Activated CD8-positive, alpha-beta memory T cell treated with anti-CD3 and anti-CD28 coated beads, Interleukin-2, amount 50 U/mL, for 4 hours (primary cell): ENCODE measurements at regions not wholly inside any gene's neighbourhood (a gene's known extent, or its start where the extent isn't known, plus 50 kb on each side); places are given as distances from the start of the nearest gene placed in this dataset.

Experiments used
- DNase-seq: peaks from one replicate; pipeline ENCODE4 v3.0.0-alpha.2; 2020

GRCh38 chr14:95442016-95442632 is 74.3 kb downstream of the SYNE3 start:
- DNase-seq, result no peak

- DNase-seq, result no peak
These were observed 75.5 kb downstream of the SYNE3 start for GRCh38 chr14:95440951-95441350.

- no peak for DNase-seq
These were observed 76.0 kb downstream of the SYNE3 start for GRCh38 chr14:95440496-95440895.

DNA sequence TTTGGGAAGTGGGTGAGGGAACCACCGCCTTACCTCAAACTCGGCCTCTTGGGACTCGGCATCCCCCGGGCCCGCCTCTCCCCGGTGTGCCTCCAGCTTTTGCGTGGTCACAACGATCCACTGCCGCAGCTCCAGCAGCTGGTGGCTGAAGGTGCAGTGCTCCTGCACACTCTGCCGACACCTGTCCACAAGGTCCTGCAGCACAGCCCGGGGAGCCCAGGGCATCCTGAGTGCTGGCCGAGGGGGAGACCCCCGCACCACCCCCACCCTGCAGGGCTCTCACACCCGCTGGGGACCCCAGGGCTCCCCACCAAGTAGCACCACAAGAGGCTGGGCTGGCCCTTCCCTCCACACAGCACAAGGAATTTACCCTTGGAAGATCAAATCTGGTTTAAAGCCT is 76.6 kb downstream of the SYNE3 start:
- DNase-seq, result no peak

DNA sequence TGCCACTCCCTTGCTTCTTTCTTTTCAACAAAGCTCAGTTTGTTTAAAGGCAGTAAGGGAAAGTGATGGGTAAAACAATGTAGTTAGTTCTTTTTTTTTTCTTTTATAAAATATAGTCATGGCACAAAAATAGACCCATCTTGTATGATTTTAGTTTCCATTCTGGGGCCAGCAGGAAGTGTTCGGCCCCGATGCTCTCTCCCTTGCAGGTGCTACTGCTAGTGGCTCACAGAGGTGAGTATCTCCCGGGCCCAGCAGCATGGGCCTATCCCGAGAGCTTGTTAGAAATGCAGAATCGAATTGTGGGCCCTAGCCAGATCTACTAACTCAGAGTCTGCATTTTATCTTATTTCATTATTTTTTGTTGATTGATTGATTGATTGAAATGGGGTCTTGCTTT is 78.7 kb downstream of the SYNE3 start:
- no peak for DNase-seq

- DNase-seq, result no peak
These were observed 80.1 kb downstream of the SYNE3 start for GRCh38 chr14:95436354-95436753.

DNA sequence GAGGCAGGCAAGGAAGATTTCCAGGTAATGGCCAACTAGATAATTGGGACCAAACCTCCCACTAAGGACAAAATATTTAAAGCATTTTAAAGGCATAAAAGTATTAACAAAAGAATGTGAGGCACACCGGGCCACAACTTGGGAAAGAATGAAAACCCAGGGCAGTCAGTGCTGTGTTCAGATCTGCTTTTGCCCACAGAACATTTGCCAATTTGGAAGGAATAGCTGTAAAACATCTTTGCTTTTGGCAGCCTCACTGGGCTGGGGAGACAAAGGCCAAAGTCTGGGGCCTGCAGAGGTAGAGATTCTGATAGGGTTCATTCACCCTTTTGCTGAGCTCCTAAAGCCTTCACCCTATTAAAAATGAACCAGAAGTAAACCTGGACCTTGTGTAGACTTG is 82.3 kb downstream of the SYNE3 start:
- DNase-seq, result no peak

GRCh38 chr14:95433094-95433478 is 83.4 kb downstream of the SYNE3 start:
- no peak for DNase-seq

DNA sequence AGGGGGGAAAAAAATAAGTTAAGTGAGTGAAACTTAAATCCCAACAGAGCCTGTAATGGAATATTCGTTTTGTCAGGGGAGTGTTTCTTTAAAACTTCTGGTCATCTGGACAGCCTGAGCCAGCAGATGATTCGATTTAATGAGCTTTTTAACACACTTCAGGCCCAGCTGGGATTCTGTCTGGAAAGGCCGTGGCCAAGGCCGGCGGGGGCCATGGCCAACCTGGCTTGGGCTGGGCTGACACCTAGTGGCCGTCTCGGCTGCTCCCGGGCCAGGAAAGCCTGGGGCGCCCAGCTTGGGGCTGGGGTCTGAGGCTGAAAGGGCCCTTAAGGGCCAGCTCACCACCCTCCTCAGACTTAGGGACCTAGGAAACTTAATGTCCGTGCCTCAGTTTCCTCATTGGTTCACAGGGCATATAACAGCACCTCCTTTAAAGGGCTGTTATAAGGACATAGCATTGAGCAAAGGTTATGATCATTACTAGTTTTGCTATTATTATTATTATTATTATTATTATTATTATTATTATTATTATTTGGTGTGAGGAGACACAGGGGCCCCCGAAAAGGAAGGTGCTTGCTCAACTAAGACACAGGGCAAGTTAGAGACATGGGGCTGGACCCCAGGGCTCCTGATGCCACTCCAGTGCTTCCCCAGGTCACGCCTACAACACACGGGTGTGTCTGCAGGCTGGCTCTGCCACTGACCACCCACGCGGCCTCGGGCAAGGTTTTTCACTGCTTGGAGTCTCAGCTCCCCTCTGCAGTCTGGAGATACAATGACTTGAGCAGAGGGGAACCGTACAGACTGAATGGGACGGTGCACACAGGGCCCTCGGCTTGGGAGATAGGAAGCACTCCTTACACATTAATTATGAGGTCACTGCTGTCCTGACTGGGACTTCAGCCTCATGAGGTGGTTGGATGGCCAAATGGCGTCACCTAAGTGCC is 84.0 kb downstream of the SYNE3 start:
- no peak for DNase-seq

- DNase-seq, result no peak
These were observed 85.0 kb downstream of the SYNE3 start for GRCh38 chr14:95431199-95432143.

- no peak for DNase-seq
These were observed 87.9 kb downstream of the SYNE3 start for GRCh38 chr14:95428557-95428956.

GRCh38 chr14:95426116-95426475 is 90.4 kb downstream of the SYNE3 start:
- no peak for DNase-seq

GRCh38 chr14:95425369-95426115 is 90.9 kb downstream of the SYNE3 start:
- DNase-seq, result no peak

GRCh38 chr14:95424529-95424928 is 91.9 kb downstream of the SYNE3 start:
- no peak for DNase-seq

DNA sequence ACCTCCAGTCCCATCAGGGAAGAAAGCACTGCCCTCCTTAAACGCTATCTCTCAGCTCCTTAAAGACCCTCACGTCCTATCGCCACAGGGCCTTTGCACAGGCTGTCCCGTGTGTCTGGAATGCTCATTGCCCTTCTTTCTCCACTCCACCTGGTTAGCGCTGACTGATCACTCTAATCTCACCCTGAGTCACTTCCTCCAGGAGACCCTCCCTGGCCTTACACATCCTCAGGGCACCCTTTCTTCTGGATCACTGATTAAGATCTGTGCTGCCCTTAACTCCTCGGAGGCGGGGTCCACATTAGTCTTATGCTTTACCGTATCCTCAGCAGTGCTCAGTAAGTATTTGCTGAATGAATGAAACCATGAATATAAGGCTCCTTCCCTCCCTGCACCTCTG is 94.7 kb downstream of the SYNE3 start:
- DNase-seq, result no peak

- DNase-seq, result no peak
These were observed 96.4 kb downstream of the SYNE3 start for GRCh38 chr14:95420060-95420459.

DNA sequence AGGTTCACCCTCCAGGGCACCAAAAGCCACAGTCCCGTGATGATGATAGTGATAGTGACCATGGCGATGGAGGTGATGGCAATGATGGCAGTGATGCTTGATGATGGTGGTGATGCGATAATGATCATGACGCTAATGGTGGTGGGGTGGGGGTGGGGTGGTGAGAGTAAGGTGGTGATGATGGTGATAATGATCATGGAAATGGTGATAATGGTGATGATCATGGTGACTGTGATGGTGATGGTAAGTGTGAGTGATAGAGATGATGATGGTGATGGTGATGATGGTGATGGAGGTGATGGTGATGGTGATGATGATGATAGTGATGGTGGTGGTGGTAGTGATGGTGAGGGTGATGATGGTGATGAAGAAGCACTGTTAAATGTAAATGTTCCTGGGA is 96.9 kb downstream of the SYNE3 start:
- DNase-seq, result no peak

- no peak for DNase-seq
These were observed 97.6 kb downstream of the SYNE3 start for GRCh38 chr14:95418858-95419257.

- DNase-seq, result no peak
These were observed 97.8 kb upstream of the CLMN start for GRCh38 chr14:95417492-95417891.

DNA sequence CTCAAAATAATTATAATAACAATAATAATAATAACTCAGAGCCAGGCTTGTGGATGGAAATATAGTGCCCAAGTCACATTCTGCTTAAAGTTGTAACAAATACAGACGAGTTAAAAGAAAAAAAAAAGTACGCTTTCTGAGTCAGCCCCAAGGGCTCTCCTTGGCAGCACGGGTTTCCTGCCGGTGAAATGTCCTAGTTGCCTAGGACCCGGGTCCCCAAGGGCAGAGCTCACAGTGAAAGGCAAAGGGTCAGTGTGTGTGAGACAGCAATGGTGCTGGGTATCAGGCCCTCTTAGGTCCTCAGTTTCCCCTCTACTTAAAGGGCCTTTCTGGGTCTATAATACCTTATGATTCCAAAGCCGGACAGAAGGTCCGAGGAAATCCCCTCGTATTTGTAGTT is 96.3 kb upstream of the CLMN start:
- DNase-seq, result no peak

GRCh38 chr14:95413289-95414215 is 93.8 kb upstream of the CLMN start:
- no peak for DNase-seq

DNA sequence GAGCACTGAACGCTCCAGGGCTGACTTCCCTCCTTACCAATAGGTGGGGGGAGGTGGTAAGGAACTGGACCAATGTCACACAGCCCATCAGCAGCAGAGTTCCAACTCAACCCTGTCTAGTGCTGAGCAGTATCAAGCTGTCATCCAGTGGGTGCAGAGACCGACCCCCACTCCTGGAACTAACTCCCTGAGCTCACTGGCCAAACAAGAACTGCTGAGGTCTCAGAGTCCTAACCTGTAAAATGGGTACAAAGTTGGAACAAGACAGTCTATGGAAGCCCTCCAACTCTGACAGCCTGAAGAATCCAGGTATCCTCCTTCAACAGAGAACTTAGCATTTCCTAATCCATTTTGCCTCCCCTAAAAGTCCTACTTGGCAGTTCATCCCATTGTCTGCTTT is 91.1 kb upstream of the CLMN start:
- DNase-seq, result no peak
